Glomerular endothelial cell (primary cell): ENCODE measurements at regions not wholly inside any gene's neighbourhood (a gene's known extent, or its start where the extent isn't known, plus 50 kb on each side); places are given as distances from the start of the nearest gene placed in this dataset.

Experiments
- DNase-seq: peaks from one replicate; pipeline ENCODE4 v3.0.0-alpha.2; 2011; ENCODE audit warnings: low read depth, low spot score; ENCODE audit errors: extremely low read depth

DNA sequence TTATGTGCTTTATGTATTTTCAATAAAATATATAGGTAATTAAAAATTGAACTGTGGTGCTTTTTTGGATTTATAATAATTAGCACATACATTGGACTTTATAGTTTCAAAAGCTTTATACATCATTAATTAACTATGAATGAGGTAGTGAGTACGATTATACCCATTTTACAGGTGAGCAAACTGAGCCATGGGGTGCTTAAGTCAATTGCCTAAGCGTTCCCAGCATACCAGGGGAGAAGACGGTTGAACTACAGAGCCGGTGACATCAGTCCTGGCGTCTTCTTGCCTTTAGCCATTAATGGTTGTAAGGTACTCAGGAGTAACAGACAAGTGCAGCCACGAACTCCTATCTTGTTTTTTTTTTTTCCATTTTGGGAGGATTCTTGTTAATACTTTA lies 172.8 kb downstream of the GATA3 start:
- no peak for DNase-seq

DNA sequence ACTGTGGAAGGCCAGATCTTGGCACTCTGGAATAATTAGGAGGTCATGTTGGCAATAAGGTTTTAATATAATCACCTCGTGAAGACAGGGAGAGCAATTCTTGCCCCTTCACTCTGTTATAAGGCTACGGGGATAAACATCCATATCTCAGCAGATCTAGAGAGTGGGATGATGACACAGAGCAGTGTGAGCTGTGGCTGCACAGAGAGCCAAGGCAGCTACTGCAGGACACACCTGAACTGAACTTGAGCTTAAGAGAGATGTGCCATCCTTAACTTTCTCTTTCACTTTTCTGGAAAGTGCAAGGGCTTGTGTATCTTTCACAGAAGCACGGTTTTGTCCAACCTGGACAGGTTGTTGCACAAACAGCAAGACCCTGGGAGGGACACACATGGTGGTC lies 174.7 kb downstream of the GATA3 start:
- no peak for DNase-seq

DNA sequence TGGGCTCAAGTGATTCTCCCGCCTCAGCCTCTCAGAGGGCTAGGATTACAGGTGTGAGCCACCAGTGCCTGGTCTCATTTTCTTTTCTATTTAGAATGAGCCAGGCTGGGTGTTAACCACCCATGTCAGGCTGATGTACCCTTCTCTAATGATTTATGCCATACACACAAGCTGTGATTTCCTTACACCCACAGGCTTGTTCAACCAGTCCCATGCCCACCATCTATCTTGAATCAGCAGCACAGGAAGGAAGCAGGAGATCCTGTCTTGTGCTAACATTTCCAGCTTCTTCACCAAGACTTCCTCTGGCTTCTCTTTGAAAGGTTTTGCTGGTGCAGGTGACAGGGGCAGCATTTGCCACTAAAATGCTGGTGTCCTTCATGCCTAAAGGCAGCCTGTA lies 176.4 kb downstream of the GATA3 start:
- DNase-seq = no peak

DNA sequence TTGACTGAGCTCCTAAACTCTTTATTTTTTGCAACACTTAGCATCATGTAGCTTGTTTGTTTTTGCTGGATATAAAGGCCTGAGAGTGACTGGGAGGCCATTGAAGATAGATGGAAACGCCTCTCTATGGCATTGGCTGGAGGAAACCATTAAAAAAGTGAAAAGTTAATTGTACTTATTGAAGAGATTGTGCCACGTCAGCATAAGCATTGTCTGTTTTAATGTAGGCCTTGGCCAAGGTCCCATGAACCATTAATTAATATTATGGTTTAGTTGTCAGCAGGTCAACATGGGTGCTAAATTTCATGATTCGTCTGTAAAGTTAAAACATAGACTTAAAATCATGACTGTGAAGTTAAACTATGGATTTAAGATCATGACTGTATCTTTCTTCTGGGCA lies 178.6 kb downstream of the GATA3 start:
- DNase-seq = no peak

DNA sequence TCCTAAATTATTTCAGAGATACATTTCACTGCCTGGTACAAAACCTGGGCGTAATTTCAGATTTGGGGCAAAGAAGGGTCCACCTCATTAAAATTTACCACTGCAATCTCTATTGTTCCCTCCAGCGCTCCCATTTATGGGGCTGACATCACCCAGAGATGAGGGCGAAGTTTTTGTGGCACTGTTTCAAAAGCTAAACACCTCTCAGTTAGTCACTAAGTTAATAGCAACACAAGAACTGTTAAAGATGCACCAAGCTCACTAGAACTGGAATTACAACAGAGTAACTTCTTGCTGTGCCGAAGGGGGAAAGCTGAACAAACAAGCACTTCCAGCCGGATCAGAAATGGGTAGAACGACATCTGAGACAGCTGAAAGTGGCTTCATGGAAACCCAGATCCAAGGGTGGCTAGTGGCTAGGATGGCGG lies 179.4 kb downstream of the GATA3 start:
- no peak for DNase-seq

DNA sequence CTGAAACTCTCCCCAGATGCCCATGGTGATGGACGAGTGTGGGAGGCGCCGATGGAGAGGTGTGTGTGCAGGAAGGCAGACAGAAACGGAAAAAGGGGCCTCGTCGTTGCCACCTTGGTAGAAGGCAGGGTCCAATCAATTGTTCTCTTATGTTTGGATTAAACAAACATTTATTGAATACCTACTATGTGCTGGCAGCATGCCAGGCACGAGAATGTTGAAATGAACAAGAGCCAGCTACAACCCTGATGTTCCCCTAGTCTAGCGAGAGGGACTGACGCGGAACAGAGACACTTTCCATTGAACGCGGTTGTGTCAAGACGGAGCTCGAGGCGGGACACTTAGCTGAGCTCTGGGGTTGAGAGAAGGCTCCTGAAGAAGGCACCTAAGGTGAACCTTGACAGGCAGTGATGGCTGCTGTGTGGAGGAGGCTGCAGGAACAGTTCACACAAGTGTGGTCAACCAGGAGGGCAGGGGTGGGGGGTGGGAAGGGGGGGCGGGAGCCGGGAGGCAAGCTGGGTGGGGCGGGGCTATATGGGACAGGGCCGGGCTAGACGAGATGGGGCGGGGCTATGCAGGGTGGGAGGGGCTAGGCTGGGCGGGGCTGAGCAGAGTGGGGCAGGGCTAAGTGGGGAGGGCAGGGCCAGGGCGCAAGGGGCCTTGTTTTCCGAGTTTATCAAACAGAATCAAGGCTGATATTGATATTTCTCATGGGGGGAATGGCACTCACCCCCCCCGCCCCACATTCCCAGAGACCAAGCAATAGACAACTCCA lies 181.0 kb downstream of the GATA3 start:
- DNase-seq = no peak

DNA sequence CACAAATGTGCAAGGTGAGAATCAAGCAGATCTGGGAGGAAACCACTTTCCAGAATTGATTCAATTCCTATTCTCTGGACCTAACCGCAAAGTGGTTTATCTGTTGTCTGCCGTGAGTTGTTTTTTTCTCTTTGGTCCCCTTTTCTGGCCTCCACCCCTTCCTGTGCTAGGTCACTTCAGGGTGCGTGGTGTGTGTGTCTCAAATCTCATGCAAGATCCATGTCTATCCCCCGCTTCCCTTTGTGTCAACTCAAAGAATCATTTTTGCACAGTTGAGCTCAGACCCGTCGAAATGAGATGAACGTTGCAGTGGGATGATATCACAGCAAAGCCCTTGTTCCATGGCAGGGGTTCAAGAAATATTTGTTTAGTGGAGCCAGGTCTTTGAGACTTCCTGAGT lies 184.5 kb downstream of the GATA3 start:
- DNase-seq = no peak

DNA sequence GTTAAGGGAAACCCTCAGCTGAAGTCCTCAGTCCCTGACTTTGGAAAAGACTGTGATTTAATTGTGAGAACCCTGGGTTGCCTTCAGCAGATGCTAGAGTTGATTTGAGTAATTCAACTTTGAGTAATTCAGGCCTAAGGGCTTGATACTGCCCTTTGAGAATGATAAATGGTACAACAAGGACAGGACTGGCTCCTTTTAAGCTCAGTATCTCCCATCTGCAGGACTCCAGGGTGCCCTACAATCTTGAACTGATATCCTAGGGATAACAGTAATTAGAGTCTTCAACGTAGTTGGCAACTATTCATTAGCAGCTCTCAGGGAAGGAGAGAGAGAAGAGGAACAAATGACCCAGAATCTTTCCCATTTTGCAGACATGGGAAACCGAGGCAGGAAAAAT lies 186.4 kb downstream of the GATA3 start:
- no peak for DNase-seq

DNA sequence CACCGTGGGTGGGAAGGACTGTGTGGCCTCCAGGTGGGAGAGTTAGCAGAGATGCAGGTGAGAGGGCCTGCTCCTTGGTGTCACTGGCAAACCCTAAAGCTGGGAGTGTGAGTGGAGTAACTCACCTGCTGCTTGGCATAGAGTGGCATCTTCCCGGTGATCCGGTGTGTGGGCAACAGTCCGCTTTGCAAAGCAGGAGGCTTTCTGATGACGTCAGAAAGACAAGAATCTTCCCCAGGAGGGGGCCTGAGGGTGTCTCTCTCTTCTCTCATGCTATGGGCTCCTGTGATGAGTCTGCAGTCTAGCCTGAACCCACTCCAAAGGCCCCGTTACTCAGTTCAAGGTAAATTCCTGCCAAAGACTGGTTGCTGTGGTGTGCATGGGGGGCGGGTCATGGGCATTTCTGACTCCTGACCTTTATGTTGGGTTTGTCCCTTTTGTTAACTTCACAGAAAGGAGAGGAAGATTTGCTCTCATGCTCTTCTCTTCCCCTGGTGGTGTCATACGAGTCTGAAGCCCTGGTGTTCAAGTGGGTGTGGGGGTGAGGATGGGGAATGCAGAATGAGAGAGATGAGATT lies 187.9 kb downstream of the GATA3 start:
- DNase-seq = no peak

DNA sequence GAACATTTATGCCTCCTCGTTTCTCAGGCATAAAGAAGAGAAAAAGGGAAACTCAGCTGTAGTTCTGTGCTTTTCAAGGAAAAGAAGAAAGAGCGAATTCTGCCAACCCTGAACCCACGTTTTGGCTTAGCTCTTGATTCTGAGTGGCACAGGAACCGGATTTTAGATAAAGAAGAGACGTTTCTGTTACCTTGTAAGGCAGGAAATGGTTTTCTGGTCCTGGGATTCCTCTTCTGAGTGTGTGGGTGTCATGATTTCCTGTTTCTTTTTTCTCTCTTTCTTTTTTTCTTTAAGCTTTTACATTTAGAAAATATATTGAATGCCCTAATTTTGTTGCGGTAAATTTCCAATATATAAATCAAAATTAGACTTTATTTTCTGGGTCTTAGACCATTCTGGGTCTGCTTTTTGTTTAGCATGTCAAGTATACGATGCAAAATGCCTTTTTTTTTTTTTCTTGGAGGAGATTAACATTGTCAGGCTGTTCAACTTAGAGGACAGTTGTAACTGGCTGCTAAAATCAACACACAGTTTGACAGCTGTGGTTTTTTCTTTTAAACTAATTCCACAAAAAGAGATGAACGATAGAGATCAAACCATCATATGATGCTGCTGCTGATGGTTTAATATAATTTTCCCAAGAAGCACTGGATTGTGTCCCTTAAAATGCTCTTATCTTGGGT lies 190.8 kb downstream of the GATA3 start:
- DNase-seq = no peak

DNA sequence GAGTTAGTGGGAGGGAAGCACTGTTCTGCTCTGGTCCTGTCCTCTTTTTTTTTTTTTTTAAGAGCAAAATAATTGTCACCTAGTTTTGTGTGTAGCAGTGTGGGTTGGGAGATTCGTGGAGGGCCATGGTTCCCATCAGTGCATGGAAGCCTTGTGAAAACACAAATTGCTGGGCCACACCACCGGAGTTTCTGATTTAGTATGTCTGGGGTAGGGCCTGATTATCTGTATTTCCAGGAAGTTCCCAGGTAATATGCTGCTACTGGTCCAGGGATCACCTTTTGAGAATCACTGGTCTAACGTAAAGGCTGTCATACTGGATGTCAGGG lies 191.3 kb downstream of the GATA3 start:
- no peak for DNase-seq

DNA sequence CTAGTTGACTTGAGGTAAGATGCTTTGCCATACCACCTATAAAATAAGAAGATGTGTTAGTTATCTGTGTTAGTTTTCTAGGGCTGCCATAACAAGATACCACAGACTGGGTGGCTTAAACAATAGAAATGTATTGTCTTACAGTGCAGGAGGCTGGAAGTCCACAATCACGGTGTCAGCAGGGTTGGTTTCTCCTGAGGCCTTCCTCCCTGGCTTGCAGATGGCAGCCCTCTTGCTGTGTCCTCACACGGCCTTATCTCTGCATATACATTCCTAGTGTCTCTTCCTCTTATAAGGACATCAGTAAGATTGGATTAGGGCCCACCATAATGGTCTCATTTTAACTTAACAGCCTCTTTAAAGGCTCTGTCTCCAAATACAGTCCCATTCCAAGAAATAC lies 192.1 kb downstream of the GATA3 start:
- no peak for DNase-seq

DNA sequence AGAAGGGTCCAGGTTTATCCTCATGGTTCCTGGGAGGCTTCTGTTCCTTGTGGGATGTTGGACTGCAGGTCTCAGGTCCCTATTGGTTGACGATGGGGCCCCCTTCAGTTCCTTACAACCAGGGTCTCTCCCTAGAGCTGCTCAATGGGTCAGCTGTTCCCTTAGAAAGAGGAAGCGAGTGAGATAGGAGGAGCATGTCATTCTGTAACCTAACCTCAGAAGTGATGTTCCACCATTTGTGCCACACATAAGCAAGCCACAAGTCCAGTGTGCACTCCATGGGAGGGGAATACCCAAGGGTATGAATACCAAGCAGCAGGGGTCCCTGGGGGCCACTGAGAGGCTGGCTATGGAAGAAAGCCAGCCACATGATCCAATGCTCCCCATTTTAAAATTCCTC lies 192.7 kb downstream of the GATA3 start:
- no peak for DNase-seq

DNA sequence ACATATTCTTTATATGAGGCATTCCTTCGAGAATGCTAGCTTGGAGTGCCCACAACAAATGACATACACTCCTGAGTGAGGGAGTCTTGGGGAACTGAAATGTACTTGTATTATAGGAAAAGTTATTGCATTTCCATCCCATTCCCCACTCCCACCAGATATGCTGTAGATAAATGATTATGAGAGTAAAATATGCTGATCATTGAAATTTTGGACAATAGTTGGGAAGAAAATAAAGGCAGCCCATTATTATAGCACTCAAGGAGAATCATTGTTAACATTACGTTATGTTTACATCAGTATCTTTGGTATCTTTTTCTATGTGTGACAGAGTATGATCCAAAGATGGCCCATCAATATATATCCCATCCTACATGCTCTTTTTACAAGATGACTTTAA lies 194.4 kb downstream of the GATA3 start:
- DNase-seq = no peak

DNA sequence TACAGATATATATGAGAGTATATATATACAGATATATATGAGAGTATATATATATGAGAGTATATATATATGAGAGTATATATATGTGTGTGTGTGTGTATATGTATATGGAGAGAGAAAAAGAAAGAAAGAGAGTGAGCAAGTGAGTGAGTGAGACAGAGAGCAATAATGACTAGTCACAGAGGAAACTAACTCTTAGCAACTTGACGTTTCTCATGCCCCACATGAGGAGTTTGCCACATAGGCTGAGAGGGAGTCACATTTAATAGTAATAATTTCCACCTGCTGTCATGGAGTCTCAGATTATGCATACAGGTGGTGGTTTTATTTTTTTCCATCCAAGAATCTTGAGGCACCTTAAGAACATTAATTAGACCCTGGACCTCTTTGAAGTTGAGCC lies 199.9 kb downstream of the GATA3 start:
- no peak for DNase-seq

DNA sequence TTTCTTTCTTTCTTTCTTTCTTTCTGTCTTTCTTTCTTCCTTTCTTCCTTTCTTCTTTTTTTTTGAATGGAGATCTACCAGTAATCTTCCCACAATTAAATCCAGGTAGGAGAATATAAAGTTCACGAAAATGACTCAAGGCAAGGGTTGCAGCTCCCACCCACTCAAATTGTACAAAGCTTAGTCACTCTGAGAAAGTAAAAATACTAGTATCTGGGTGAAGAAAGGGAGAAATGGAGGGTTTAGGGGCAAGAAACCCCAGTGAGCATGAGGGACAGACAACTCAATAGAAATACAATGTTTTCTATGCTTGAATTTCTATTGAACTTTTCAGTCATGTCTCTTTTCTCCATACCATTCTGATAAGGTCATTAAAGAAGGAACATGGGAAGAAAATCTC lies 200.8 kb downstream of the GATA3 start:
- DNase-seq = no peak

DNA sequence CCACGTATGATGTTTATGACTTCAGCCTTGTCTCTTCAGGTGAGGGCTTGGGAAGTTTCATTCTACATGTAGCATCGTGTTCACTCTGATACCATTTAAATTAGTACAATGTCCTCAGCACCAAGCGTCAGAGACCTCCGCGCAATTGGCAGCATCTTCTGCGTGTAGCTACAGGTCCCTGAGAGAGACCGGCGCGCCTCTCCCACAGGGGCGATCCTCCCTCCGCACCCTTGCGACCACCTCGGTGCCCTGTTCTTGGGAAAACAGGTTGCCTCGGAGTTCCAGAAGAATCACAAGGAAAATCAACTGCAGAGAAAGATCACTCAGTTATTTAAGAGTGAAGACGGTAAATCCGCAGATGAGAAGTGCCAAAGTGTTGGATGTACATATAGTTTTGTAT lies 206.2 kb downstream of the GATA3 start:
- no peak for DNase-seq

DNA sequence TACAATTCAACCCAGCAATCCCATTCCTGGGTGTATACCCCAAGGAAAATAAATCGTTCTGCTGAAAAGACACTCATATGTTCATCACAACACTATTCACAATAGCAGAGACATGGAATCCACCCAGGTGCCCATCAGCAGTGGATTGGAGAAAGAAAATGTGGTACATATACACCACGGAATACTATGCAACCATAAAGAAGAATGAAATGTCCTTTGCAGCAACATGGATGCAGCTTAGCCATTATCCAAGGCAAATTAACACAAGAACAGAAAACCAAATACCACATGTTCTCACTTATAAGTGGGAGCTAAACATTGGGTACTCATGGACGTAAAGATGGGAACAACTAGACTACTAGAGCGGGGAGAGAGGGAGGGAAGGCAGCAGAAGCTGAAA lies 207.8 kb downstream of the GATA3 start:
- no peak for DNase-seq

DNA sequence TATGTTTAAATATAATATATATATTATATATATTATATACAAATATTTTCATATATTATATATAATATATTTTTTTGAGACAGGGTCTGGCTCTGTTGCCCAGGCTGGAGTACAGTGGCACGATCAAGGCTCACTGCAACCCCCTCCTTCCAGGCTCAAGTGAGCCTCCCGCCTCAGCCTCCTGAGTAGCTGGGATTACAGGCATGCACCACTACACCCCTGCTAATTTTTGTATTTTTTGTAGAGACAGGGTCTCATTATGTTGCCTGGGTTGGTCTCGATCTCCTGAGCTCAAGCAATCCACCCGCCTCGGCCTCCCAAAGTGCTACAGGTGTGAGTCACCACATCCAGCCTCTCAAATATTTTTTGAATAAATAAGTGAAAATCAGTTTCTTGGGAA lies 215.5 kb downstream of the GATA3 start:
- DNase-seq = no peak

DNA sequence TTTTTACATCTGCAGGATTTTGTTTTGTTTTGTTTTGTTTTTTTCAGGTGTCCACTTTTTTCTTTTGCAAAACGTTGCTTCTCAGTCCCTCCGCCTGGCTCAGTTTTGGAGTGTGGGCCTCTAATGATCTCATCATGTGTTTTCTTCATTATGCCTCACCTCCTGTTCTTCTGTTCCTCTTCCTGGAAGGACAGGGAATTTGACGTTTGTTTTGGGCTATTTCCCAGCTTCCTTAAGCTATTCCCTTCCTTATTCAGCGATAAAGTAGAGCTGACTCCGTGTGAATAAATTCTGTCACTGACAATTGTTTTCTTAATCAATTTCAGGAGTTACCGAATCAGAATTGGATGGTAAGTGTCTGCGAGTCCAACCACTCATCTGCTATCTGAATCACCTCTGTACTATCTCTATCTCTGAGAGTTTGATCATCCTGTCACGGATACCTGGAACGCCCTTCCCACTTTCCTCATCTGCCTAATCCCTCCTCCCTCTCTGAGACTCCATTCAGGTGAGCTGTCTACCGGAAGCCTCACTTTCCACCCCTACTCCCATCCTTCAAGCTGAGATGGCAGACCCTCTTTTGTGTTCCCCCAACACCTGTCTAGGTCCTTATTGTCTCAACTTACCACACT lies 218.4 kb downstream of the GATA3 start:
- DNase-seq = no peak

DNA sequence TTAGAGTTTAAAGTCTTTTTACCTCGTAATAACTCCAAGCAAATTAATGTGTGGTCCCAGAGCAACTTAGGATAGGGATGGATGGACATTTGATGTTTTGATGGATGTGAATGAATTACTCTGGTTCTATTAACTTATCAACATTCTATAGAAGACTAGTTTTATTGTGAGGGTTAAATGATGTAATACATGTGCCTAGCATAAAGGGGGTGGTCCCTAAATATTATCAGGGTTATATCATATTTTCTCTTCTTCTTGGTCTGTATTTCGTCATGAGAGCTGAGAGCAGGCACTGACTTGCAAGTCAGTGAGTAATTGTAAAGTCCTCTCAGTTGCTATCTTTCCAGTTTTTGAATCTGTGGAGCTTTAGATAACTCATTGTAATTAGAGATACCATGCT lies 219.3 kb downstream of the GATA3 start:
- DNase-seq = no peak

DNA sequence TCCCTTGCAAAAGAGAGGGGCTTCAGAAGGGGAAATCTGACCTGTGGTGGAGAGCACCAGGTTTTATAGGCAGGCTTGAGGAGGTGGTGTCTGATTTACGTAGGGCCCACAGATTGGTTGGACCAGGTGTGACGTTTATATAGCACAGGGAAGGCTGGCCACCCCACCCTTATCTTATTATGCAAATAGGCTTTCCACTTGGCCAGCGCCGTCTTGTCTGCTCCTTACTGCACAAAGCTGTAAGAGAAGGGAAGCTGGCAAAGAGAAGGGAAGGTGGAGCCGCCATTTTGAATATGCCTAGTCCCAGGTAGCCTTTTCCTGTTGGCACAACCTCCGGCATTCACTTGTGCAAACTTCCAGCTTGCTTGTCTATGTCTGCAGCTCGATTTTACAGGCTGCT lies 221.4 kb downstream of the GATA3 start:
- DNase-seq = no peak
